Calu3 (cell line): ENCODE measurements at regions not wholly inside any gene's neighbourhood (a gene's known extent, or its start where the extent isn't known, plus 50 kb on each side); places are given as distances from the start of the nearest gene placed in this dataset.

Source experiments
- BruUV-seq: library from RNA; stranded (reverse); fragments of 400-500 nt; replicated peaks from 2 replicates; lab custom pipeline; 2021; lab: Mats Ljungman, UMichigan
- CTCF ChIA-PET: fragments of 300-600 bp; sonication (Branson Sonifier 250); formaldehyde crosslinking; loops from one replicate; lab custom pipeline; 2022; ENCODE audit warnings: antibody characterized with exemption; lab: Charles Lee
- DNase-seq: peaks from one replicate; pipeline ENCODE4 v3.0.0; 2022
- H3K27ac Mint-ChIP-seq: one replicate; pipeline ENCODE4 v1.8.0; 2022; ENCODE audit warnings: mixed read lengths; ENCODE audit not compliant: unreplicated experiment
- H3K27me3 Mint-ChIP-seq: one replicate; pipeline ENCODE4 v1.8.0; 2022; ENCODE audit warnings: mixed read lengths; ENCODE audit not compliant: unreplicated experiment
- H3K36me3 Mint-ChIP-seq: one replicate; pipeline ENCODE4 v1.8.0; 2022; ENCODE audit warnings: mild to moderate bottlenecking, moderate library complexity, mixed read lengths; ENCODE audit not compliant: insufficient read depth, unreplicated experiment
- H3K4me1 Mint-ChIP-seq: one replicate; pipeline ENCODE4 v1.8.0; 2022; ENCODE audit warnings: mild to moderate bottlenecking, low read depth, mixed read lengths; ENCODE audit not compliant: unreplicated experiment
- H3K4me3 Mint-ChIP-seq: one replicate; pipeline ENCODE4 v1.8.0; 2022; ENCODE audit warnings: mild to moderate bottlenecking, low read depth, moderate library complexity, mixed read lengths; ENCODE audit not compliant: unreplicated experiment
- H3K9me3 Mint-ChIP-seq: one replicate; pipeline ENCODE4 v1.8.0; 2022; ENCODE audit warnings: low read depth, mixed read lengths; ENCODE audit not compliant: unreplicated experiment
- CTCF ChIP-seq: fragments of 200-600 bp; IDR thresholded peaks from one replicate; pipeline ENCODE4 v1.8.0; 2022; ENCODE audit warnings: antibody characterized with exemption; ENCODE audit not compliant: unreplicated experiment
- intact Hi-C: fragments of 100-400 bp; cut with micrococcal nuclease; formaldehyde crosslinking; loops from one replicate; pipeline ENCODE4 v1.10.0; 2022; ENCODE audit not compliant: unreplicated experiment

- intact Hi-C loops = no loop called here
- Mint-ChIP-seq H3K27ac (no peak overlapping the region), H3K27me3 (no peaks in the 10 kb centered on the region), H3K9me3 (no peaks in the 10 kb centered on the region), H3K36me3 (no peaks in the 10 kb centered on the region), H3K4me1 (no peaks in the 10 kb centered on the region), H3K4me3 (no peak overlapping the region)
- no peak for TF ChIP-seq CTCF
- CTCF ChIA-PET = no interaction called here
- BruUV-seq = no TSS peak
- DNase-seq = no peak
Observed at GRCh38 chr3:70728311-70728710, 415.9 kb upstream of the MDFIC2 start.

DNA sequence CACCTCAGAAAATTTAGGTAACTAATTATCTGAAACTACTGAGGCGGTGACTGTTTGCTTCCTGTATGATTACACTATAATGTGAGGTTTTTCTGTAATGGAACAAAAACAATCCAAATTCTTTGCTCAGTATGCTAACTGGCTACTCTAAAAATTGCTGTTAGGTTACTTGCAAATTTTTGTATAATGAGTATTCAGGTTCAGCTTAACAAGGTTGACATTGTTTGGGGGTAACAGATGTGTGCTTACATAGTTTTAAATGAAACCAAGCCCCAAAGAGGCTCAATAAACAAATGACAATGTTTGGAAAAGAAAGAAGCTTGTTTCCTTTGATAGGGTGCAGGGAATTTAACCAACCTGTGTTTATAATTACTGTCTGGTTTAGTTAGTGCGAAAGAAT lies 414.5 kb upstream of the MDFIC2 start:
- TF ChIP-seq CTCF = no peak
- Mint-ChIP-seq H3K27ac (no peak overlapping the region), H3K9me3 (no peaks in the 10 kb centered on the region), H3K27me3 (no peaks in the 10 kb centered on the region), H3K4me1 (no peaks in the 10 kb centered on the region), H3K4me3 (no peak overlapping the region), H3K36me3 (no peaks in the 10 kb centered on the region)
- no peak for DNase-seq
- CTCF ChIA-PET = no interaction called here
- BruUV-seq = no TSS peak
- intact Hi-C loops = no loop called here

- CTCF ChIA-PET = no interaction called here
- Mint-ChIP-seq H3K27ac (no peak overlapping the region), H3K4me3 (no peak overlapping the region), H3K36me3 (no peaks in the 10 kb centered on the region), H3K4me1 (no peaks in the 10 kb centered on the region), H3K9me3 (no peaks in the 10 kb centered on the region), H3K27me3 (no peaks in the 10 kb centered on the region)
- no peak for TF ChIP-seq CTCF
- BruUV-seq = no TSS peak
- intact Hi-C loops = no loop called here
- DNase-seq = no peak
Observed at GRCh38 chr3:70726096-70726938, 413.9 kb upstream of the MDFIC2 start.

GRCh38 chr3:70722018-70722417 lies 409.6 kb upstream of the MDFIC2 start:
- H3K36me3 Mint-ChIP-seq = no peaks in the 10 kb centered on the region
- no peaks in the 10 kb centered on the region for H3K27me3 Mint-ChIP-seq
- TF ChIP-seq CTCF = no peak
- no peaks in the 10 kb centered on the region for H3K4me1 Mint-ChIP-seq
- intact Hi-C loops = no loop called here
- CTCF ChIA-PET = no interaction called here
- no peak overlapping the region for H3K27ac Mint-ChIP-seq
- no peak overlapping the region for H3K4me3 Mint-ChIP-seq
- no peak for DNase-seq
- no TSS peak for BruUV-seq
- H3K9me3 Mint-ChIP-seq = no peaks in the 10 kb centered on the region
